ENCODE measurements at regions not wholly inside any gene's neighbourhood (a gene's known extent, or its start where the extent isn't known, plus 50 kb on each side); places are given as distances from the start of the nearest gene placed in this dataset.
A peak's percentile ranks its signal among the peaks of the same experiment; 100 is the strongest.

GRCh38 chr5:68387074-68387796, 171.7 kb downstream of the PIK3R1 start:
- no peaks in the 10 kb centered on the region for H3K9me3 ChIP-seq (ENCODE audit: control insufficient read depth in 1 of 2, insufficient read depth in 1 of 2, low read length in 2 of 2)
- H3K9me3 Mint-ChIP-seq, result peaks cover 3% of the 10 kb centered on the region
- H3K27ac ChIP-seq (ENCODE audit: low read depth in 1 of 2, low read length in 2 of 2), result no peak overlapping the region
- H3K4me3 ChIP-seq (ENCODE audit: low read length), result no peak overlapping the region
- peaks cover 7% of the 10 kb centered on the region for H3K4me1 ChIP-seq (ENCODE audit: insufficient read depth, low read length)
- peaks cover 17% of the 10 kb centered on the region for H3K4me1 Mint-ChIP-seq (ENCODE audit: low read depth)
- H3K4me3 Mint-ChIP-seq, result no peak overlapping the region
- POLR2A ChIA-PET, result no interaction called here
- DNase-seq (no peak), ATAC-seq (ENCODE audit: poor library complexity) (no peak)
- H3K27ac Mint-ChIP-seq, result no peak overlapping the region
- TF ChIP-seq, protein P1, sequence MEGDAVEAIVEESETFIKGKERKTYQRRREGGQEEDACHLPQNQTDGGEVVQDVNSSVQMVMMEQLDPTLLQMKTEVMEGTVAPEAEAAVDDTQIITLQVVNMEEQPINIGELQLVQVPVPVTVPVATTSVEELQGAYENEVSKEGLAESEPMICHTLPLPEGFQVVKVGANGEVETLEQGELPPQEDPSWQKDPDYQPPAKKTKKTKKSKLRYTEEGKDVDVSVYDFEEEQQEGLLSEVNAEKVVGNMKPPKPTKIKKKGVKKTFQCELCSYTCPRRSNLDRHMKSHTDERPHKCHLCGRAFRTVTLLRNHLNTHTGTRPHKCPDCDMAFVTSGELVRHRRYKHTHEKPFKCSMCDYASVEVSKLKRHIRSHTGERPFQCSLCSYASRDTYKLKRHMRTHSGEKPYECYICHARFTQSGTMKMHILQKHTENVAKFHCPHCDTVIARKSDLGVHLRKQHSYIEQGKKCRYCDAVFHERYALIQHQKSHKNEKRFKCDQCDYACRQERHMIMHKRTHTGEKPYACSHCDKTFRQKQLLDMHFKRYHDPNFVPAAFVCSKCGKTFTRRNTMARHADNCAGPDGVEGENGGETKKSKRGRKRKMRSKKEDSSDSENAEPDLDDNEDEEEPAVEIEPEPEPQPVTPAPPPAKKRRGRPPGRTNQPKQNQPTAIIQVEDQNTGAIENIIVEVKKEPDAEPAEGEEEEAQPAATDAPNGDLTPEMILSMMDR (IDR thresholded peaks at IDR 0.05), result no peak
- no peaks in the 10 kb centered on the region for H3K27me3 Mint-ChIP-seq
- H3K36me3 ChIP-seq (ENCODE audit: insufficient read depth, low read length), result no peaks in the 10 kb centered on the region
- intact Hi-C loops (cut with DNase I, micrococcal nuclease), result no loop called here
- CTCF ChIA-PET, result no interaction called here
- H3K27me3 ChIP-seq (ENCODE audit: control insufficient read depth in 1 of 2, insufficient read depth in 2 of 2, low read length in 2 of 2), result no peaks in the 10 kb centered on the region
- no peaks in the 10 kb centered on the region for H3K36me3 Mint-ChIP-seq (ENCODE audit: low read depth)

GRCh38 chr5:68389618-68390017, 174.1 kb downstream of the PIK3R1 start:
- CTCF ChIA-PET, result interaction anchor here (2.0 kb wide), 1 partner anchor 11 kb away, joined by 4 read pairs; no protein-coding TSS in a partner anchor
- Histone ChIP-seq H3K4me3 (ENCODE audit: low read length) (no peak overlapping the region), H3K9me3 (ENCODE audit: control insufficient read depth in 1 of 2, insufficient read depth in 1 of 2, low read length in 2 of 2) (no peaks in the 10 kb centered on the region), H3K36me3 (ENCODE audit: insufficient read depth, low read length) (no peaks in the 10 kb centered on the region), H3K27ac (ENCODE audit: low read depth in 1 of 2, low read length in 2 of 2) (no peak overlapping the region), H3K27me3 (ENCODE audit: control insufficient read depth in 1 of 2, insufficient read depth in 2 of 2, low read length in 2 of 2) (no peaks in the 10 kb centered on the region), H3K4me1 (ENCODE audit: insufficient read depth, low read length) (peaks cover 11% of the 10 kb centered on the region)
- H3K4me1 Mint-ChIP-seq (ENCODE audit: low read depth), result peaks cover 21% of the 10 kb centered on the region
- POLR2A ChIA-PET, result no interaction called here
- no peaks in the 10 kb centered on the region for H3K27me3 Mint-ChIP-seq
- H3K9me3 Mint-ChIP-seq, result peaks cover 3% of the 10 kb centered on the region
- H3K4me3 Mint-ChIP-seq, result no peak overlapping the region
- TF ChIP-seq, protein P1 (IDR thresholded peaks at IDR 0.05), result no peak
- no peaks in the 10 kb centered on the region for H3K36me3 Mint-ChIP-seq (ENCODE audit: low read depth)
- no peak for ATAC-seq (ENCODE audit: poor library complexity)
- no peak for DNase-seq
- intact Hi-C loops (cut with DNase I, micrococcal nuclease), result no loop called here
- H3K27ac Mint-ChIP-seq, result no peak overlapping the region

GRCh38 chr5:68392617-68393016, 177.1 kb downstream of the PIK3R1 start:
- Mint-ChIP-seq H3K9me3 (peaks cover 5% of the 10 kb centered on the region), H3K27ac (no peak overlapping the region), H3K36me3 (ENCODE audit: low read depth) (no peaks in the 10 kb centered on the region), H3K27me3 (no peaks in the 10 kb centered on the region), H3K4me3 (no peak overlapping the region), H3K4me1 (ENCODE audit: low read depth) (peaks cover 12% of the 10 kb centered on the region)
- intact Hi-C loops (cut with DNase I, micrococcal nuclease), result no loop called here
- ChIA-PET POLR2A (interaction anchor here (1.0 kb wide), 1 partner anchor 14 kb away, joined by 3 read pairs; no protein-coding TSS in a partner anchor), CTCF (interaction anchor here (0.8 kb wide), 1 partner anchor 13 kb away, joined by 3 read pairs; no protein-coding TSS in a partner anchor)
- Histone ChIP-seq H3K27me3 (ENCODE audit: control insufficient read depth in 1 of 2, insufficient read depth in 2 of 2, low read length in 2 of 2) (no peaks in the 10 kb centered on the region), H3K36me3 (ENCODE audit: insufficient read depth, low read length) (no peaks in the 10 kb centered on the region), H3K27ac (ENCODE audit: low read depth in 1 of 2, low read length in 2 of 2) (no peak overlapping the region), H3K4me3 (ENCODE audit: low read length) (no peak overlapping the region), H3K4me1 (ENCODE audit: insufficient read depth, low read length) (peaks cover 8% of the 10 kb centered on the region), H3K9me3 (ENCODE audit: control insufficient read depth in 1 of 2, insufficient read depth in 1 of 2, low read length in 2 of 2) (no peaks in the 10 kb centered on the region)
- no peak for ATAC-seq (ENCODE audit: poor library complexity)
- peak in 1 of 14 experiments; percentile 23 for DNase-seq
- TF ChIP-seq, protein P1 (IDR thresholded peaks at IDR 0.05), result no peak

Measured in CD4-positive, alpha-beta T cell (primary cell).